HG02885 (cell line): ENCODE measurements at regions not wholly inside any gene's neighbourhood (a gene's known extent, or its start where the extent isn't known, plus 50 kb on each side); places are given as distances from the start of the nearest gene placed in this dataset.
"Not testable (repeated sequence)": the region's sequence is repeated elsewhere in the genome, so short reads cannot be mapped to it uniquely, and the experiment has no call there.

ENCODE experiments used
- ATAC-seq: cut with Tn5 transposase; IDR thresholded peaks from one replicate; pipeline ENCODE4 v1.9.1; 2021; ENCODE audit warnings: mild to moderate bottlenecking; ENCODE audit not compliant: unreplicated experiment, poor library complexity

DNA sequence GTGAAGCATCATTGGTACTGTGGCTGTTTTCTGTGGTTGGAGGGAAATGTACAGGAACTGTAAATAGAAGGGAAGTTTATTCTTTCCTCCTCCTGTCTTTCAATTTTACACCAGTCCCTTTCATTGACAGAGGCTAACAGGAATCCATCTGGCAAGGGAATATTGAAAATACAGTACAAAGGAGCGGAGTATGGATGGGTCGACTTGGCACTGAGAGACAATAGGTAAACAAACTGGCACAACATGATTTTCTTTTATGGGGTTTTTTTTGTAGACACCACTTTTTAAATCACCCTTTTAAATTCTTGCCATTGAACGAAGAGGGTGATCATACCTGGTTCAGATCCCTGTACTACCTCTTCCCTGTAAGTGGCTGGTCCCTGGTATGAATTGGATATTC lies 341.3 kb downstream of the RWDD3 start:
- no peak for ATAC-seq

DNA sequence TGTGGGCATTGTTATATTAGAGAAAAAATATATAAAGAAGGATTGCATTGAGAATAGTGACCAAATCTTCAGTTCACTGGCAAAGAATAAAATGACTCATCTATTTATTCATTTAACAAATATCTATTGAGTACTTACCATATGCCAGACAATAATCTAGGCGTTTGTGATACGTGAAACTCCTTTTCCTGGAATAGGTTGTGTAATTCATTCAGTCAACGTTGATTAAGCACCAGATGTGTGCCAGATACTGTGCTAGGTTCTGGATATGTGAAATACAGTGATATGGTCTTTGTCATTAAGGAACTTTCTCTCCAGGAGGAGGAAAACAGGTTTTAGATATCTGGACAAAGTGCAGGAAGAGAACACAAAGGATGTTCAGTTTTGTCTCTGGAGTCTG lies 344.5 kb downstream of the RWDD3 start:
- ATAC-seq = no peak

DNA sequence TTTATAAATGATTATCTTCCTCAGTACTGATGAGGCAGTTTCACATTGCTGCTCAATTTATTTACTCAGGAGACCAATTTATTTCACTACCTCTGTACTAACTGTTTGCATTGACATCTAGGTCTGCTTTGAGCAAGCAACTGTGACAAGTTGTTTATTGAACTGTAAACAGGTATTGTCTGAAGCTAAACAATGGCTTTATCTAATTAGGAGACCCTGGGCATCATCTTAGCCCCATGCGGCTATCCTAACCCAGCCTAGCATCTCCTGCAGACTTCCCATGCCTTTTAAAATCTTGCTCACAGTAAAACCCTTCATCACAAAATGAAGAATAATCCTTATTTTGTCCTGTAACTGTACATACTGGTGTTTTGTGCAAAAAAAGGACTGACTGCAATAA lies 348.2 kb downstream of the RWDD3 start:
- ATAC-seq = no peak

DNA sequence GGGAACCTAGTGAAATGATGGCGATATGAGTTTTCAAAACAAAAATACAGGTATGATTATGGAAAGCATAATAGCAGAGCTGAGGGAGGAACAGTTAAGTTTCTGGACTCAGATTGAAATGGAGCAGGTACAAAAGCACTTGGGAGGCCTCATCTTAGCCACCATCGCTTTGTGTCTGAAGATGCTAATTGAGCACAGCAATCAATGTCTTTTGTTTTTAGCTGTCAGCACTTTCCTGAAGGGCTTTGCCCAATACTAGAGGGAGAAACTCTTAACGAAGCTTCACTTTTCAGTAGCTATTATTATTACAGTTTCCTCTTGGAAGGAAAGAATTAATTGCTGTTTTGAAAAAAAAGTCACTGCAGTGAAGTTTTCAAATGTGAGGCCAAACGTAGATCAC lies 348.7 kb downstream of the RWDD3 start:
- ATAC-seq = no peak

DNA sequence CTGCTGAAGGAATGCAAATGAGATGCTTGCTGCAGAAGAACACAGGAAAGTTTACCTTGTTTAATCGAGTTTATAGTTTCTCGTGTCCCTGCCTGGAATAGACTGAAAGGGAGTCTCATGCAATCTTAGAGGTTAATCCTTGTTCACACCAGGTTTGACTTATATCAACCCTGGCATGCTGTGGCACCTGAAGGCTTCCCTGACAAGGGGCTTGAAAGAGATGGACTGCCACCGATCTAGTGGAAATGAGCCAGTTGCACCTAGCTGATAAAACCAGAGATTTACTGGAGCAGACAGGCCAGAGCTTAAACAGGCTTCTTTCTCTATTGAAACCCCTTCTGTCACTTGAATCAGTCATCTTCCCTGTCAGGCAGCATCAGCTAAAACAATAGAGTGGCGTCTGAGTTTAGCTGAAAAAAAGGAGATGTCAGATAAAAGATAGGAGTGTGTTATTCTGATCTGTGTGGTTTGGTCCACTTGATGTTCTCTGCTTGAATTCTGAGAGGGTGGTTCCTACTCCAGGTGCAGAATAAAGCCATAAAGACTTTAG lies 349.7 kb downstream of the RWDD3 start:
- no peak for ATAC-seq

DNA sequence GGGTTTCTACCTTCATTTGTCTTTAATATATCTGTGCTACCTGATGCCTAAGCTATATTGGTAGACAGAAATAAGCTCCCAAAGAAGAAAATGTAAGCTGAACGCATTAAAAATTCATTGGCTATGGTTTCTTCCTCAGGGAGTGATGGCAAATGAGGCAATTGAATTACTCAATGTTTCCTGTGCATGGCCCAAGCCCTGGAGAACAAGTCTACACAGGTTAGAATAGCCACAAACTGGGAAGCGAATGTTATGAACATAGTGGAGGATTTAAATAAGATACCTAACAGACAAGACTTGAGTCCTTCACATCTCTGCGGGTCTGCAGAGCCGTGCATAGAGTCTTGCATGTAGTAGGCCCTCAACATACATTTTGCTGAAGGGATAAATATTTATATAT lies 350.3 kb downstream of the RWDD3 start:
- no peak for ATAC-seq

DNA sequence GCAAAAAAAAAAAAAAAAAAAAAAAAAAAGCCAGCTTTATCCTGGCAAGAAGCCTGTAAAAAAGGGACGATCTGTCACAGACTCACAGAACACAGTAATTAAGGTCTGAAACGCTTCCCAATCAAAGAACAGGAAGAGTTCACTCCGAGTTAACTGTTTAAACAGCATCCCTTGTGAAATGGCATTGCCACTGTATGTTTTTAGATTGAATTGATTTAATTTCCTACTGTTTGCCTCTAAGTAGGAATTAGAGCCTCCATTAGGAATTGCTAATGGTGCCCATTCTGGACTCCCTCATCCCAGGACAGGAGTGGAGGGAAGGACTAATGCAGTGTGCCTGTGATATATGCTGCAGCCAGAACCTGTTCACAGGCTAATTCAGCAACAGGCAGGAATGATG lies 370.8 kb downstream of the RWDD3 start:
- no peak for ATAC-seq

DNA sequence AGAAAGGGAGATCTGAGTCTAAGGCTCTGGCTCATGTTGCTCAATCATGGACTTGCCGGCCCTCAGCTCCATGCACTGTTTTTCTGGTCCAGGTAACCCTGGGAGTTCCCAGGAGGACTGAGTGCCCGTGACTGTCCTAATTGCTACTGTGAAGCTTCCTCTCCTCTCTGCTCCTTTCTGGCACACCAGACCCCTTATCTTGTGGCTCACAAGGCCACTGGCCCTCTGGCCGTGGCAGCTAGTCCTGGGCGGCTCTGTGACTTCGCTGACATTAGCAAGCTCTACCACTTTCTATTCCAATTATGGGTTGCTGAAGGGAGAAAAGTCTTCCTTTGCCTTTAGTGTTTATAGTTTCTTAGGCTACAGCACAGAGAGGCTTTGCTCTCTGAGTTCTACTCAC lies 380.2 kb downstream of the RWDD3 start:
- ATAC-seq = no peak

DNA sequence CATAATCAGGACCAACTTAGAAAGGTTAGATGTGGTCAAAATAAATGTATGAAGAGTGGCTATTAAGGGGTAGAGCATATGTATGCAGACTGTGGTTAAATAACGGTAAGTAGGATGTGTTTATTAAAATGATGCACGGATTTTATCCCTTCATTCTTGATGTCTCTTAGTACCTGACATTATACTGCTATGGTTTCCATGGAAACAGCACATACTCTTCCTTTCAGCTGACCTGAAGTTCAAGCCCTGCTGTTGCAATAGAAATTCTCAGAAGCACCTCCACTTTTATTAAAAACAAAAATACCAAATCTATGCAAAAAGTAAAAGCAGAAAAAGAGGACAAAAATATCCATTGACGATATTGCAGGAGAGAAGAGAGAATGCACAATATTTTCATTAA lies 381.4 kb downstream of the RWDD3 start:
- no peak for ATAC-seq

DNA sequence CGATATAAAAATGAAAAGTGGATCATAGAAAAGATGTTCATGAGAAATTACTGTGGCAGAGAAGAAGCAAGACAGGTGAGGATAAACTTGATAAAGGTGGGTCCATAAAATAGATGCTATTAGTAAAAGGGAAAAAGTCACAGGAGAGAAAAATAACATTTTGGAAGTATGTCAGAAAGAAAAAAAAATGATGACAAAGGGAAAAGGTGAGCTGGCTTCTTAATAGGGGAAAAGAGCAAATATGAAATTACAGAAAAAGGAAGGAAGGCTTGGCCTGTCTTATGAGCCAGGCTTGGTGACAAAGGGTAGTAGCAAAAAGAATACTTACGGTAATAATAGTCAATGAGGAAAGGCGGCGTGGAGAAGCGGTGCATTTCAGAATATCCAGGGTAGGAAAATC lies 386.1 kb downstream of the RWDD3 start:
- no peak for ATAC-seq

DNA sequence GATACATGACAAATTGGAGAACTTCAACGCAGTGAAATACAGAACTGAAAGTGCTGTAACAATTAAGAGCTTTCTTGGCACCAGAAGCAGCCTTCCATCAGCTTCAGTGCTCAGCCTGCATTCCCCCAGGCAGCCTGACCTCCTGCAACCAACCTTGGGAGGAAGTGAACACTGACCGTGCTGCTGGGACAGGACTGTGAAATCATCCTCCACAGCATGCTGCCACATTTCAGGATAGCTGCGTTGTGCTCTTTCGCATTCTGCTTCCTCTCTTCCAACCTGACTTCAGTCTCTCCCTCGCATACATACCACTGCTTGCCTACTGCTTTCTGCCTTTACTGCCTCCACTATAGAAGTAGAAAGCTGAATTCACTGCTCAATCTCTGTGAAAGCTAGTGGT lies 388.6 kb downstream of the RWDD3 start:
- ATAC-seq = no peak

DNA sequence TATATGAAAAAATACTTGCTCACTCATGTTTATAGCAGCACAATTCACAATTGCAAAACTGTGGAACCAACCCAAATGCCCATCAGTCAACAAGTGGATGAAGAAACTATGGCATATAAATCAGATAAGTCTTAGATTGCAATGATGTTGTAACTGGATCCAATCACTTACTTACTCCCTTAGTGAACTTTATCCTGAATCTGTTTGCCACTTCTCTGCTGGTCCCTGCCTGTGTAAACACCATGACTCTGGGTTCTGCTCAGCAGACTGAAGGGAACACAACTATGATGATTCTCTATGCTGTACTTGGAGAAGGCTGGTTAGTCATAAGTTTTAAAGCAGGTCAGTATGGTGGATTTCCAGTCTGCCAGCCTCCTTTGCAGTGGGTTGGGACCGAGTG lies 391.2 kb downstream of the RWDD3 start:
- ATAC-seq = no peak

DNA sequence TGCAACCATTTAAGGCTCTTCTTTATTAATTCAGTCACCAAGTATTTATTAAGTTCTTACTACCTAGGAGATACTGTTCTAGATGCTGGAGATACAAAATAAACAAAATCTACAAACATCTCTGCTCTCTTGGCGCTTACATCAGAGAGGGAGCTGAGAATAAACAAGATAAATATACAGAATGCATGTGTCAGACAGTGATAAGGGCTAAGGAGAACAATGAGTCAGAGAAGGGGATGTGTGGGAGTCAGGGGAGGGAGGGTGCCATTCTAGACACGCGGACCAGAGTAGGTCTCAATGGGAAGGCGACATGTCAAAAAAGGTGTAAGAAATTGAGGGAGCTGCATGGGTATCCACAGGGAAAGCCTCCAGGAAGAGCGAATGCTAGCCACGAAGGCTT lies 393.2 kb downstream of the RWDD3 start:
- ATAC-seq = no peak

DNA sequence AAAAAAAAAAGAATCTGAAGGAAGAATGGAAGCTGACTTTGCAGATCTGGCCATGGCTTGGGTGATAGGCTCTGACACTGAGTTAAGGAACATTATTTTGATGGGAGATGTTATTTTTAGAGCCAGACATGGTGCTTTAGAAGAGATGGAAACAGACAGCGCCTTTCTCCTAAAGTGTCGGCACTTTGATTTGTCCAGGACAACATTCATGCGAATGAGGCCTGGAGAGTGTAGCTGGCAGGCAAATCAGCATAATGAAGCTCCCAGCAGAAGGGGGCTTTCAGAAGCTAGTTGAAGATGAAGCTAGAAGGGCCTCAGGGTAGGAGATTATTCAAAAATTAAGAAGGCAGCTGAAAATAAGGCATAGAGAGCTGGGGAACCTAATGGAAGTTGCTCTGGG lies 397.7 kb downstream of the RWDD3 start:
- no peak for ATAC-seq

DNA sequence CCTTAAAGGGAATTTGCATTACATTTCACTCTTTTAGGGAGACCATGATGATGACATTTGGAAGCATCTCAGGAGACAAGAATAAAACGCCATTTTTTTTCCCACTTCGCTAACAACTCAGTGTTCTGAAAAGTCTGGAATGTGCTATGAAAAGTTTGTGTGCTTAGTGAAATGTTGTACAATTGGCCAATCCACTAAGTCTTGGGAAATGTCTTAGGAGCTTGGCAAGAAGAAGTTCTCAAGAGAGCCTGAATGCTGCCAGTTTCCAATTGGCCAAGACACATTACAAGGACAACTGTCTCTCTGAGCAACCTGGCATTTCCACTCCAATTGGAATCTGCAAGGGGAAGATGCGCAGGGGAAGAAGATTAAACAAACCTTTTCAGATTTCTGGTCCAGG lies 401.8 kb downstream of the RWDD3 start:
- ATAC-seq = no peak

DNA sequence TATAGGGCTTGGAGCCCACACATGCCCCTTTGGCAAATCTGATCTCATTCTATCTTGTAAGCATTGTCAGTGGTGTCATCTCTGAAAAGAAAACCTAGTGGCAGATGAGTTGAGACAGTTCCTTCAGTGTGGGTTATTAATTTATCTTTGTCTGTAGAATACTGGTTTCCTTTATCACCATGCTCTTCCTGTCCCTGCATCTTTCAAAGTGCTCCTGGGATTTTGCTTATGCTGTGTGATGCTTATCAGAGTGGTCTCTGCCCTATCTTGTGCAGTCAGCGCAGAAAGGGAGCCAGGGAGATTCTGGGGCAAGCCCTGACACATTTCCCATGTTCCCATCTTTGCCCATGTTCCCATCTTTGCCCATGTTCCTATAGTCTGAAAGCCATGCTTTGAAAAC lies 402.9 kb downstream of the RWDD3 start:
- no peak for ATAC-seq

DNA sequence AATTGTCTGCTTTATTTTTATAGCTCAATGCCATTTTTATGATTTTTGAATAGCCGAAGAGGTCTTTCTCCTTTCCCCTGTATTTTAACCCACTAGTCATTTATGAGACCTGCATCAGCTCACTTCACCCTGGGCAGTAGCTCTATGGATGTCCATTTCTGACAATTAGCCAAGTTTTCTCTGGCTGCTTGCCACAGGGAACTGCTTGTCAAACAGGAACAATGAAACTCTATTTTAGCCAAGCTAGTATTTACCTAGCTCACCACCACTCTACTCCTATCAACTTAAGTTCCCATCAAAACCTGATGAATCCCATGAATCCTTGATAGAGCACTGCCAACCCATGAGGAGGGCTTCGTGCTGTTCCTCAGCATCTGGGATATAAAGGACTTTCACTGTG lies 406.7 kb downstream of the RWDD3 start:
- no peak for ATAC-seq

DNA sequence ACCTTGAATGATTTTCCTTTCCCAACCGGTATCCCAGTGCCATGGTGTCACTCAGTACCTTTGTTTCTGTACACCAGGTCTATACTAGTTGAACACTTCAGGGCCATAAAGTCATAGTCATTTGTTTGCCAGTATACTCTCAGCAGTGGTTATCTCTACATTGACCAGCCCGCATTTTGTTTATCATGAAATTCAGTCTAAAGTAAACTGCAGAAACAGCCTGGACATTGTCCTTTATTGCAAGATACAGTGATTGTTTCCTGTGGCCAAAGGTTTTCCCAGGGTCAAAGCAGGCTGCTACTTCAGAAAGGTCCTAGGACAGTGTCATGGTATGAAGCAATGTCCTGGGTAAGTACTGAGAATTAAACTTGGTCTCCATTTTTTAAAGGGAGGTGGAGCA lies 407.4 kb downstream of the RWDD3 start:
- ATAC-seq = no peak

DNA sequence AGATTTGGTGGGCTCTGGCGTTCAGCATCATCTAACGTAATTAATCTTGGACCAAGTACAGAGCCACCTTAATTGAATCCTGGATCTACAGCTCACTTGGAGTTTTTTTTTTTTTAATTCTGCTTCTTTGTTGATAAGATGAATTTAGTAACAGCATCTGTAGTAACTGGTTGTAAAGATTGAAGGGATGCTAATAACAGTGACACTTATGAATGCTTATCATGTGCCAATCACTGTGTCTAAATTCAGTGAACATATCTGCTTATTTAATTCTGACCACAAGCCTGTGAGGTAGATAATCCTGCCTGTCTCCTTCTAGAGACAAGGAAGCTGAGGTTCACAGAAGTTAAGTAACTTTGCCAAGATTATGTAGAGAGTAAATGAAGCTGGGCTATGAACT lies 408.0 kb downstream of the RWDD3 start:
- no peak for ATAC-seq

DNA sequence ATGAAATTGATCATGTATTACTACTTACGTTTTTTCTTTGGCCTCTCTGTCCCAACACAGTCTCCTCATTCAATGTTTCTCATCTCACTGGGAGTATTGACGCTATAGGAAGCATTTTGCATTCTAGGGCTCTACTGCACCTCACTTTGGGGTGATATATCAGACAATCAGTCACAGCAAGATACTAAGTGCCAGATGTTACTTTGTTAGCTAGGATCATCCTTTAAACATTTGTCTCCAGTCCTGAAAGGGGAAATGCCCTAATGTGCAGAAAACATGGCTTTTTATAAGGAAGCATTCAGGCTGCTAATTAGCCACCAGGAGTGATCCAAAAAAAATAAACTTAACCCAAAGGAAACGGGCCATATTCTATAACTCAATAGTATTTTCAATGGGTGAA lies 409.1 kb downstream of the RWDD3 start:
- no peak for ATAC-seq

DNA sequence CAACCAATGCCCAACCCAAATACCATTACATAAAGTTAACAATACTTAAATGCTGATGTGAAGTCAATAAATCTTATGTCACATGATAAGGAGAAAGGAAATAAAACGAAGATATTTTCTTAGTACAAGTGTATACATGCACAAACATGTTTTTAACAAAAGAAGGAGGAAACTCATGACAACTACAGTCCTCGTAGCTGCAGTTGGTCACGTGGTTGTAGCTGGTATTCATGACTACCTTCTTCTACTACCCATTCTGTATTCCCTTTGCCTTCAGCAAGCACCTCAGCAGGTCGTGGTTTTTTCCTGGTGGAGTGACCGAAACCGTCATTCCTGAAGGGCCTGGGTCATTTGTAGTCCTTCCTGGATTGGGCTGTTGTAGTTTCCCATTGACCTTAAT lies 411.1 kb downstream of the RWDD3 start:
- ATAC-seq = not testable (repeated sequence)

DNA sequence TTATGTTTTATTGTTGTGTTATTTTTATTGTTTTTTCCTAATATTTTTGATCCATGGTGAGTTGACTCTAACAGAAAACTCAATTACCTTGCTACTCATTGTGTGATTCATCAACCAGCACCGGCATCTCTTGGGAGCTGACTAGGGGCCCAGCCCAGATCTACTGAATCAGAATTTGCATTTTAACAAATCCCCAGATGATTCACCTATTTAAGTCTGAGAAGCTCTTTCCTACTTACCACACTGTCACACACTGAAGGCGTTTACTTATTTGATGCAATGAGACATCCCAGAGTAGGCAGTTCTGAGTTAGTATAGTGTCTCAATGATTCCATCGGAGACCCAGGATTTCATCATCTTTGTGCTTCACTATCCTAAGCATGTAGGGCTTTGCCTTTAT lies 416.6 kb downstream of the RWDD3 start:
- no peak for ATAC-seq

DNA sequence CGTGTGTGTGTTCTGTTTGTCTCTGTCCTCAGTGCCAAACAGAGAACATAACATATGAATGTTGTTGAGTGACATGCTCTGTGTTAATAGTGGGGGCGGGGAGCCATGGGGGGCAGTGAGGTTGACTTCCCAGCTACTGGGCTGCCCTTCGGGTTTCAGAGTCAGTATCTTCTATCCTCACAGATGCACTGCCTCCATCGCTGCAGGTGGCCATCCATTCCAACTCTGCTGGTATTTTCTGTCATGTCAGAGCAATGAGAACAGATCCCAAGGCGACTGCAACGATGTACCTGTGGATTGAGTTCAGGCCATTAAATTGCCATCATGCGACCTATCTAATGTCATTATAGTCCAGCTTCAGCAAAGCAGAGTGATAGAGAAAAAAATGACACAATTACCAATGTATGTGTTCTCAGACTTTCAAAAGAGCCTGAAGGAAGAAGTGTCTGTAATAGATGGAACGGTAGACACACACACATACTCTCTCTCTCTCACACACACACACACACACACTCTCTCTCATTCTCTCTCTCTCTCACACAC lies 418.5 kb downstream of the RWDD3 start:
- ATAC-seq = no peak
